Thyroid gland (tissue), 4 donors: ENCODE measurements at regions not wholly inside any gene's neighbourhood (a gene's known extent, or its start where the extent isn't known, plus 50 kb on each side); places are given as distances from the start of the nearest gene placed in this dataset.

ENCODE experiments used
- CTCF ChIP-seq, 6 experiments: fragments of 200-600 bp in 3 of 6; fragments of 450-650 bp in 3 of 6; sonication (generic) in 3 of 6; IDR thresholded peaks; one replicate each; pipeline ENCODE4 v1.5.1; 2016 to 2019; ENCODE audit warnings: antibody characterized with exemption in 6 of 6, mild to moderate bottlenecking in 2 of 6, inconsistent platforms in 1 of 6, moderate library complexity in 1 of 6
- POLR2A ChIP-seq, 2 donors: fragments of 450-650 bp; IDR thresholded peaks; one replicate each; pipeline ENCODE4 v1.6.1; 2017; ENCODE audit warnings: antibody characterized with exemption in 2 of 2, mild to moderate bottlenecking in 2 of 2, moderate library complexity in 1 of 2

GRCh38 chr3:139292711-139293664, 50.8 kb upstream of the MRPS22 start:
- TF ChIP-seq CTCF (IDR thresholded peaks at IDR 0.05), result no peak
- no peak for TF ChIP-seq POLR2A (IDR thresholded peaks at IDR 0.05)
